ENCODE measurements at regions not wholly inside any gene's neighbourhood (a gene's known extent, or its start where the extent isn't known, plus 50 kb on each side); places are given as distances from the start of the nearest gene placed in this dataset.

DNA sequence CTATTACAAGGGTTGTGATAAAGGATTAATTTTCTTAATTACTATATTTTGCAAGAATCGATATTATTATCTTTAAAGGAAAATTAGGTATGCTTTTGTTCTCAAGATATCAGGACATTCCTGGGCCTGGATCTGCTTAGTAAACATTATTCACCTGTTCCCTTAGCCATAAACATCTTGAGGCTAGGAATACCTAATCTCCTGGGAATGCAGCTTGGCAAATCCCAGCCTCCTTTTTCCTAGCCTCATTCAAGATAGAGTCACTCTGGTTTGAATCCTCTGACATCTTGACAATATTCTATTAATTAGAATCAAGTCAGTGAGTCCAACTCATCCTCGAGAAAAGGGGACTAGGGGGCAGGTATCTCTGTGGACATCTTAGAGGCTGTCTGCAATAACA, 327.1 kb downstream of the STIM2 start:
- TF ChIP-seq GATA3 (IDR thresholded peaks at IDR 0.05; ENCODE audit: low read depth, low read length), result no peak
- TF ChIP-seq GATA2 (IDR thresholded peaks at IDR 0.05; ENCODE audit: low read depth, low read length), result no peak

Measured in SH-SY5Y (cell line).